D341Med (cell line): ENCODE measurements at regions not wholly inside any gene's neighbourhood (a gene's known extent, or its start where the extent isn't known, plus 50 kb on each side); places are given as distances from the start of the nearest gene placed in this dataset.
A peak's percentile ranks its signal among the peaks of the same experiment; 100 is the strongest.

Experiments used
- DNase-seq: peaks from one replicate; pipeline ENCODE4 v3.0.0; 2012; ENCODE audit warnings: low spot score

DNA sequence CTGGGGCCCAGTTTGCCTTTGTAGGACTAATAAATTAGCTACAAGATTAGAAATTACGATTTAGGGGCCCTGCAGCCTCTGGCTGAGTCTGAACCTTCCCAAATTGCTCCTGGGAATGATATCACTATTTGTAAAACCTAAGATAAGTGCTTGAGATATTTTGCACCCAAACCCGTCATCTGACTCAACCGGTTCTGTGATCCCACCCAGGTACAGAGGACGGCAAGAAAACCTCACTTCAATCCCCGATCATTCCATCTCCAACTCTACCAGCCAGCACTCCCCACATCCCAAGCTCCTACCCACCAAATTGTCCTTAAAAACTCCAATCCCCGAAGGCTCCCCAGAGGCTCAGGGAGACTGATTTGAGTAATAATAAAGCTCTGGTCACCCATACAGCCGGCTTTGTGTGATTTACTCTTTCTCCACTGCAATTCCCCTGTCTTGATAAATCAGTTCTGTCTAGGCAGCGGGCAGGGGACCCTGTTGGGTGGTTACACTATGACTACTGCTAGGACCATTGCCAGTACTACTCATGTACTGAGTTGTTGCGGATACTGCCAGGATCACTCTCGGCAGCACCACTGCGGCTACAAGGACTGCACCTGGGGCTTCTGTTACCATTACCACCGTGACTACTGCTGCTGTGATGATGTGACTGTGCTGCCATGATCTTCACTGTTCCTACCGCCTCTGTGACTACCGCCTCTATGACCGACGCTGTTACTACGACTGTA lies 73.1 kb downstream of the IRF8 start:
- DNase-seq, result no peak

DNA sequence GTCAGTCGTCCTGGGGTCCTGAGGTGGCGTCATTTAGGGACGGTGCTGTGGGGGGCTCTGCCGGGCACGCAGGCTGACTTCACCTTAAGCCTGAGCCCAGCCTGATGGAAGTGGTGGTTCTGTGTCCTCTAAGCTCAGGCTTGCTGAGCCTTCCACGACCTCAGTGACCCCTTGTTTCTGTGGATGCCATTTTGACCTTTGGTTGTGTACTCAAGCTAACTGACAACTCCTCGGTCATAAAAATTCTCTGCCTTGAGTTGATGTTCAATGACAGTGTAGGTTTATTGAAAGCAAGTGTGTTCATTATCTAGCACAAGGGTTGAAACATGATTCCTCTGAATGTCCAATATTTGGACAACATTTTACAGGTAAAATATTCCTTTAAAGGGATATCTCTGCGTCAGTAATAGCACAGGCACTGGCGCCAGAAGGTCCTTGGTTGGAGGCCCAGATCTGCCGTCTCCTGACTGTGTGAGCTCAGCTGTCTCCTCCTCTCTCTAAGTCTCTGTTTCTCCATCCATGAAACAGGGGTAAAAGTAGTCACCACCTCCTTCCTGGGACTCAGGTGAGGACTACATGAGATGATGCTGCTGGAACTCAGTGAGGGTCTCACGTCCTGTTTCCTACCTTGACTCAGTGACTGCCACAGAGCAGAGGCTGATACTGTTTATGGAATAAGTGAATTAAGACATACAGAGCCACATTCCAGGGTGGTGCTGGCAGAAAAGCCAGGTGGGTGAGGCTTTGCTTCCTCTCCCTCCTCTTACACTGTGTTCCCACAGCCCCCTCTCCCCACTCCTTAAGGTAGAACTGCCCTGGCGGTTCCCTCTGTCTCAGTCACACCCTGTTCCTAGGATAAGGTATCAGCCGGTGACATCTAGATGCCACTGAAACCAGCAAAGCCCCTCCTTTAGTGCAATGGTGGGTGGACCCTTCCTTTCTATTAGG lies 75.7 kb downstream of the IRF8 start:
- DNase-seq, result no peak

DNA sequence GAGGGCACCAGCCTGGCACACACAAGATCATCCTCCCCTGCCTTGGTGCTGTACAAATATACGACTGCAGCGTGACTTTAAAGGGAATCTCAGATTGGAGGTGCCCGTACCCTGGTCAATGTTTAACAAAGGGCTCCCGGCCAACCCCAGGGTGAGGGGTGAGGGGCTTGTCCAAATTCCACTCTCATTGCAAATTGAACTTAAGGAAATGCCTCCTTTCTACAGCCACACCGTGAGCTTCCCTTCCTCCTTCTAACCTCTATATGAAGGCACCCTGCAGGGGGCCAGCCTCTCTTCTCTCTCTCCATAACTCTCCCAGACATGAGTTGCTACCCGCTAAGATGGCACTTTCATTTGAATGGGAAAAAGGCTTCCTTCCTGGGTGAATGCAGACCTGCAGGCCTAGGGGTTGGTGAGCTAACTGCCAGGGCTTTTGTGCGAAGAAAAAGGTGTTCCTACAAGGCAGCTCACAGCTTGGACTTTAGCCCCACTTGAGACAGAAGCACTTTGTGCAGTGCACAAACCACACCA lies 76.6 kb downstream of the IRF8 start:
- no peak for DNase-seq

DNA sequence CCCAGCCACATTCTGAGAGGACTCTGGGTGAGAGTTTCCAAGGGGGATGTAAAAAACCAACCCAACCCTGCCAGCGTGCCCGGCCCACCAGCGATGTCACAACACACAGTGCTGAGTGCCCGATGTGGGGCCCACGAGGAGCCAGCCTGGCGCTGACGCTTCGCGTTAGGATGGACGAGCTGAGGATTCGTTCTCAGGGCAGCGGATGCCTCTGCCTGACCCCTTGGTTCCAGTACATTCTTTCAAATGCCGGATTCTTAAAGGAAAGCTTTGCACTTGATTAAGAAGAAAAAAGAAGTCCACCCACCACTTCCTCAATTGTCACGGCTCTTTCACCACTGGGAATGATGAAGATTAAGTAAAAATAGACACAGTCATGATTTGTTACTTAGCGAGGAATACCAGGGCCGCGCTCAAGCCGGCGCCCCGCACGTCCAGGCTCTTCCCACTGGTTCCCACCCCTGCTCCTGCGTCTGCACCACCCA lies 79.4 kb downstream of the IRF8 start:
- no peak for DNase-seq

DNA sequence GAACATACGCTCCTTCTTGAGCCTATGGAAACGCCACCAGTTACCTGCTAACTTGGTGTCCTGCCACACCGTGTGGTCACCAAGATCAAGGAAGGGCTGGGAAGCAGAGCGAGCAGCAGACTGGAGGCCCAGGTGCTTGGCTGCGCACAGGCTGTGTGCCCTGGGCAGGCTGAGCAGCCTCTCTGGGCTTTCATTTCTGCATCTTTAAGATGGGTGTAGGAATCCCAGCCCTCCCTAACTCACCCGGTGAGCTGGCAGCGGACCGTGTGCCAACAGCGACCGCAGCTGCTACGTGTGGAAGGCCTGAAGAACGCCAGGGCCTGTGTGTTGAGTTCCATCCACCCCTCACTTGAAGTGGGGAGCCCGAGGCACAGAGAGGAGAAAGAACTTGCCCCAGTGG lies 80.0 kb downstream of the IRF8 start:
- no peak for DNase-seq

DNA sequence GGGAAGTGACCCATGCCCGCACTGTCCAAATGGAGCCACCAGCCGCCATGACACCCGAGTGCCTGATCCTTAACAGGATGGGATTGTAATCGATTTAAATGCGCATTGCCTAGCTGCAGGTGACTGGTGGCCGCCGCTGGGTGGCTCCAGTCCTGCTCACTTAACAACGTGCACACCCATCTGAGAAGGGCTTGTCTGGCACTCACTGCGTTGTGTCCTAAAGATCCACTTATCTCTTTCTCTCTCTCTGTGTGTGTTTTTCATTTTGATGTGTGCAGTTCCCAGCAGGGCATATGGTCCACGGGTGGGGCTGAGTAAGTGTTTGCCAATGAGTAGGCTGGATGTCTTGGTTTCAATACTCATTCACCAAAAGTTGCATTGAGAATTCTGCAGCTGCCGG lies 80.6 kb downstream of the IRF8 start:
- DNase-seq, result no peak

DNA sequence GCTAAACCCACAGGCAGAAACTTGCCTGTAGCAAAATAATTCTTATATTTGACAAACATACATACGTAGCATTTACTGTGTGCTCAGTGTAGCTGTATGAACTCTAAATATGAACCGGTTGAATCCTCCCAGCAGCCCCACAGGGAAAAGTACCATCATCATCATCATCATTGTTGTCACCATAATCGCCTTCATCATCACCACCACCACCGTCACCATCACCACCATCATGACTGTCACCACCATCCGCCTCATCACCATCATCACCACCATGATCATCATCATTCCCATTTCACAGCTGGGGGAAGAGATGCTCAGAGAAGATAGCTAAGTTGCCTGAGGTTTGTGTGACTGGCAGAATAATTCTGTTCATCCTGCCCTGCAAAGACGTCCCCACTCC lies 81.7 kb downstream of the IRF8 start:
- no peak for DNase-seq

DNA sequence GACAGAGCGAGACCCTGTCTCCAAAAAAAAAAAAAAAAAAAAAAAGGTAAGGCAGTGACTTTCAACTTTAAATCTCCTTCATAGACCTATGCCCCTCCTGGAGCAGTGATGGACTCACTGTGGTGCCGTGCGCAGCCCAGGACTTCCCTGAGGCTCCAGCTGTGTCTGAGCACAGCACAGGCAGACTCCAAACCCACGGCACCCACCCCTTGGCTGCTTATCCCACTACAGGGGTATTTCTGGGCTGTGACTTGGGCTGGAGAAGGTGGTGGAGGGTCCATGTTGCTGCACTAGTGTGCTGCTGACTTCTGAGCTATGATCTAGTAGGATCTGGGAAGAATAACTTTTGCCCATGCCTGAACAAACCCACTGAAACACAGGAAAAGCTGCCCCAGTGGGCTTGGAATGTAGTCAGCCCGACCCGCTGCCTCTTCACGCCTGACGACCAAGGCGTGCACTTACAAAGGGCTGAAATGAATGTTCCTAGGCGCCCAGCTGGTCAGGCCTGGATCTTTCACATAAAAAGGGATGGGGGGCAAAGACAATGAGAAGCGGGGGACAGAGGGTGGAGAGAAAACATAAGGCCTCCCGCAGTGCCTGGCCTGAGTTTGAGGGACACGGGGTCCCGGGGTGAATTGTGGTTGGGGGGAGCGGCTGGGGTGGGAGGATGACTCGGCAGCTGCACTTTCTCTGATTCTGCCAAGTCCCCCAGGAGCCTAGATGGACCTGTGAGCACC lies 83.0 kb downstream of the IRF8 start:
- DNase-seq, result no peak

DNA sequence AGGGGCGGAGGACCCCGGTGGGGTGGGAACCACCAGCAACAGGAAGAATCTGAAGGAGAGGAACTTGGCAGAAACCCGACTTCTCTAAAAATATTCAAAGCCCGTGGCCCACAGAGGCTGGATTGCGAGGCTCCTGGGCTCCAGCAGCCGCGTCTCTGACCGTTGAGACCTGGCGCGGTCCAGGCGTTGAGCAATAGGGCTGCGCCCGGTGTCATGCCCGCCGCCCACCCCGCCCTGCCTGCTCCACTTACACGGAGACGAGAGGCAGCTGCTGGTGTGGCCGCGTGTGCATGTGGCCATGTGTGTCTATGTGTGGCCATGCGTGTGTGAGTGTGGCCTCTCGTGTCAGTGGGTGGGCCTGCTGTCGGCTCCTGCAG lies 83.6 kb downstream of the IRF8 start:
- no peak for DNase-seq

DNA sequence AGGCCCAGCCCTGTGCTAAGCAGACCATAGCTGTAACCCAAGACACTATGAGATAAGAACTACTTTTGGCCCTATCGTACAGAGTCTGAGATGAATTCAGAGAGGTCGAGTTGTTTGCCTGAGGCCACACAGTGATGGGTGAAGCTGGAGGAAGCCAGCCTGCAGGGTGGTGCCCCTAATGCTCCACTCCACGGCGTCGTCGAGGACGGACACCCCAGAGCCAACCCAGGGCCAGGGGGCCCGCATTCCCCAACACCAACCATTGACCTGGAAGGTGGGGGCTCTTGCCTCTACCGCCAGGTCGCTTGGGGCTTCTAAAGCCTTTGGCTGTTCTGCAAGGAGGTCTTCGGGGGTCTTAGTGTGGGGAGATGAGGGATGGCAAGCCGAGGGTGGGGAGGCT lies 84.1 kb downstream of the IRF8 start:
- no peak for DNase-seq

DNA sequence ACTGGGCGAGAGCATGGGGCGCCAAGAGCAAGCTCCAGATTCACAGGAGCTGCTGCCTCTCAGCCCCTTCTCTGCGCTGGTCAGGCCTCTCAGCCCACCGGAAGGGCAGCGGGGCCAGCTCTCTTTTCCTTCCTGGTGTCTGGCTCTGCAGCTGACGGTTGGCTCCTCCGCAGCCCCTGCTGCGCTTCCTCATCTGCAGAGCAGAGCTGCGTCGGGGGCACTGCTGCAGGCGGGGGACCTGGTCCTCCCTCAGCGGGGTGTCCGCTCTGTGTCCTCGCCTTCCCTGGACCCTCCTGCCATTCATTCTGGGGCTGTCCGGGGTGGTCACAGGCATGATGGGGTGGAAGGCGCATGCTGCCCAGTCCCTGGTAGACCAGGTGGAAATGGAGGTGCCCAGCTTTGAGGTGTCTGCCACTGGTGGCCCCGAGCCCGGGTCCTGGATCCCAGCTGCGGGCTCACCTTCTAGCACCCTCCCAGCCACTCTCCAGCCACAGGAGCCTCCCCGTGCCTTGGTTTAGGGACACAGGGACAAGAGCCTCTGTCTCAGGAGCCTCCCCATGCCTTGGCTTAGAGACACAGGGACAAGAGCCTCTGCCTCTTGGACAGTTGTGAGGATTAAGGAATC lies 84.8 kb downstream of the IRF8 start:
- DNase-seq, result no peak

DNA sequence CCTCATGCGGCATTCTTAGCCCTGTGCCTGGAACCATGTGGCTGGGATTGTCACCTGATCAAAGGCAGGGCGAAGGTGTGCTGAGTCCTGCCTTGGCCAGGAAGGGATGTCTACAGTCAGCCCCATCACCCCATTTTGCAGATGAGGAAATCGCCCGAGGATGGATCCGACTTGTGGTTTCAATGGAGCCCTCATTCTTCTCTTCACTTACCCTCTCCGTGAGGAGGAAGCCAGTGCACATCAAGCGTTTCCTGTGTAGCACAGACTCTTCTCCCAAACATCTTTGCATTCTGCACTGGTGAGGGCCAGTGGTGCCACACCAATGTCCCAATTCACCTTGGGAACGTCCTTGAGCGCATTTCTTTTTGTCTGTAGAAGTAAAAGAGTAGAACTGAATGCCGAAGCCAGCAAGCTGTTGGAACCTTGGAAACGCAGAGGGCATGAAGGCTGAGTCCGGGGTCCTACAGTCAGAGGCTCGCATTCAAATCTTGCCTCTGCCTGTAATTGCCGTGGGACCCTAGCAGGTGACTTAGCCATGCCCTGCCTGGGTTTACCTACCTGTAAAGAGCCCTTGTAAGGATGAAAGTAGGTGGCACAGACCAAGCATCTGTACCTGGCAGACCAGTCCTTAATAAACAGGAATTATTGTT lies 85.4 kb downstream of the IRF8 start:
- no peak for DNase-seq

DNA sequence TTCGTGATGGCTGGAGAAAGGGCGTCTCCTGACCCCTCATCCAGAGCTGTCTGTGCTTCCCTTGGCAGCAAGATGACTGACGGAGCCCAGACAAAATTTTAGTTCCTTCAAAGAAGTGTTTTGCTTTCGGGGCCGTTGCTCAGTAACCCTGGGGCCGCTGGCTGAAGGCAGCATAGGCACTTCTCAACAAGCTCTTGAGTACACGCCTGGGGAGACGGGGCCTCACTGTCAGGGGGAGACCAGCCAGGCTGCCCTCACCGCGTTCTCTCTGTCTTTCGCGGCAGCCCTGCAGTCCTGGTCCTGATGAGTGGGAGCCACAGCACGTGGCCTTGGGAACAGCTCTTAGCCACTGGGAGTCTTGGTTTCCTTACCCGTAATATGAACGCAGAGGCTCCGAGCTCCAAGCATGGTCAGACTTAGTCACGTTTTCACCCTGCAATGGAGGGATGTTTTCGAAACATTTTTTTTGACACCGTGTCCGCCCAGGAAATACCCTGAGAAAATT lies 86.0 kb downstream of the IRF8 start:
- no peak for DNase-seq

DNA sequence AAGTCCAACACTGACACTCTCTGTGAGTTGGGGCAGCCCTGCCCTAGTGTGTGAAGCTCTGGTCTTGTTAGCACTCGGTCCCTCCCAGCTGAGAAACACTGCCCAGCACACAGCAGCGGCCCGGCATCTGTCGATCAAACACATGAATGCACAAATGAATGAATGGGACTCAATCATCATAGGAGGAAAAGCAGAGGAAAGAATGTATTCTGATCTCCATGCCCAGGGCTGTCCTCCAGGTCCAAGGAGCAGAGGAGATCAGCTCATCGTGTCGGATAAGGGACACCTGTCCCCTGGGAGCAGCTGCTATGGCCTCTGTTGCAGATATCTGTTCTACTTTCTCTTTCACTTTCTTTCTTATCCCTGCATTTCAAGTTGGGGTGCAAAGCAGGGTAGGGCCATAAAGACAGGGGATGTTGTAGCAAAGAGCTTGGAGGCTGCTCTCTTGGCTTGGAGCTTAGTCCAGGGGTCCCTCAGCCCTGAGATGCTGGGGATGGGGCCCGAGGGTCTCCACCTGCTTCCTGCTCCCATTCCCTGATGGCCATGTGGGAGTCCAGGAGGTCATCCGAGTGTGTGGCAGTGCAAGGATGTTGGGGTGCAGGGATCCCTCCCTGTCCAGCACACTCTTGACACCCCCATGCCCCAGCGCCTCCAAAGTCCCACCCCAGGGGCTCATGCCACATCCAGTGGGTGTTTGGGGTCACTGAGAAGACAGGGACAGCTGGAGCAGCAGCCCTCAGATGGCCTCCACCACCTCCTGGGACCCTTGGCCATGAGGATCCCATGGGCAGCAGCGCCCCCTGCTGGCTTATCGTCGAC lies 88.2 kb downstream of the IRF8 start:
- DNase-seq, result peak; percentile 81

DNA sequence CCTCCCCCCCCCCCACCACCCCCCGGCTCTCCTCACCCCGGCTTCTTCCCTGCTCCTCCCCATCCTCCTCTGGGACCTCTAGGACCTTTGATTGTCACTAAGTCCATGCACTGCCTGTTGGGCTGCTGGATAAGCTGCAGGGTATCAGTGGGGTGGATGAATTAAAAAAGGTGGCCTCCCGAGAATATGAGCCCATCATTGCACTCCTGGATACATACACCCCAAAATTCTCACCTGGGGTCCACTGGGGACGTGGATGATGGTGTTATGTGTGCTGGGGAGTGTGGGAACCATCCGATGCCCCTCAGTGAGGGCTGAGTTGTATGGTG lies 88.8 kb downstream of the IRF8 start:
- no peak for DNase-seq

DNA sequence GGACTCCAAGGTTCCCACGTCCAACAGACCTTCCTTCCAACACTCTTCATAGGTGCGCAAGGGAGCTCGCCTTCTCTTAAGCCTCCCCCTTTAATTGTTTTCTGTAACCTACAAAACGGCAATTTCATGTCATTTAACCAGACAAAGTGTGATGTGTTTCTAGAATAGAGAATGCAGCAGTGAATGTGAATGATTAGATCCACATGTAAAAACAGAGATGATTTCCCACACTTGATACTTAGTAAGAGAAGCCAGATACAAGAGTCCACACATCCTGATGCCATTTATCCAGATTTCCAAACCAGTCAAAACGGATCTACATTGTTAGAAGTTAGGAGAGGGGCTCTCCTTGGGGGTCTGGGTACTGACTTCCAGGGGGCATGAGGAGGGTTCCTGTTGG lies 89.3 kb downstream of the IRF8 start:
- no peak for DNase-seq

DNA sequence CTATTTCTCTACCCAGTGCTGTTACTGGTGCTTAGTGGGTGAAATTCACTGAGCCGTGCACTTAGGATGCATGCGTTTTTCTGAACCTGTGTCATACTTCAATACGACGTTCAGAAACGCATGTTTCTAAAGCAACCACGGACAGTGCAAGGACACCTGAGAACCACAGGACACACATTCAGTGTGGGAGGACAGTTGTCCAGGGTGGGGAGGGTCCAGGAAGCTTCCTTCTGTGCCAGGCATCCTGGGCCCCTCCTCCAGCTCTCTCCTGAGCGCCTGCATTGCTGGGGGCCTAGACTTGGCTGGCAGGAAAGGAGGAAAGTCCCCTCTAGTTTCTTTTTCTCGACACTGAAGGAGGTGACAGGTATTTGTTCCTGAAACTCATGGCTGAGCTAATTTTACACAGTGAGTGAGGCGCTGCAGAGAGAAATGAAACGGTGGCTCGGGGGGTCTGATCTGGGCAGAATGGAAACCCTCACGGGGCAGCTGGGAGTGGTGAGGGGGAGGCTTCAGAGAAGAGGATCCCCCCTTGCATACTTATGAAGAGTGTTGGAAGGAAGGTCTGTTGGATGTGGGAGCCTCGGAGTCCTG lies 89.9 kb downstream of the IRF8 start:
- no peak for DNase-seq

DNA sequence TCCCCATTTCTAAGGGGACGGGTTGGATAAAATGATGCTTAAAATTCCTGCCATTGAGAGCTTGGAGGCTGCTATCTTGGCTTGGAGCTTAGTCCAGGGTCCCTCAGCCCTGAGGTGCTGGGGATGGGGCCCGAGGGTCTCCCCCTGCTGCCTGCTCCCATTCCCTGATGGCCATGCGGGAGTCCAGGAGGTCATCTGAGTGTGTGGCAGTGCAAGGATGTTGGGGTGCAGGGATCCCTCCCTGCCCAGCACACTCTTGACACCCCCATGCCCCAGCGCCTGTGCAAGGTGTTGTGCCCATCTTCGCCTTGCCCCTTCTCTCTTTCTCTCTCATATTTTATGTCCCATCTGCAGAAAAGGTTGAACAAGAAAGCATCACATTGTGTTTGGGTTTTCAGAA lies 90.4 kb downstream of the IRF8 start:
- DNase-seq, result no peak

DNA sequence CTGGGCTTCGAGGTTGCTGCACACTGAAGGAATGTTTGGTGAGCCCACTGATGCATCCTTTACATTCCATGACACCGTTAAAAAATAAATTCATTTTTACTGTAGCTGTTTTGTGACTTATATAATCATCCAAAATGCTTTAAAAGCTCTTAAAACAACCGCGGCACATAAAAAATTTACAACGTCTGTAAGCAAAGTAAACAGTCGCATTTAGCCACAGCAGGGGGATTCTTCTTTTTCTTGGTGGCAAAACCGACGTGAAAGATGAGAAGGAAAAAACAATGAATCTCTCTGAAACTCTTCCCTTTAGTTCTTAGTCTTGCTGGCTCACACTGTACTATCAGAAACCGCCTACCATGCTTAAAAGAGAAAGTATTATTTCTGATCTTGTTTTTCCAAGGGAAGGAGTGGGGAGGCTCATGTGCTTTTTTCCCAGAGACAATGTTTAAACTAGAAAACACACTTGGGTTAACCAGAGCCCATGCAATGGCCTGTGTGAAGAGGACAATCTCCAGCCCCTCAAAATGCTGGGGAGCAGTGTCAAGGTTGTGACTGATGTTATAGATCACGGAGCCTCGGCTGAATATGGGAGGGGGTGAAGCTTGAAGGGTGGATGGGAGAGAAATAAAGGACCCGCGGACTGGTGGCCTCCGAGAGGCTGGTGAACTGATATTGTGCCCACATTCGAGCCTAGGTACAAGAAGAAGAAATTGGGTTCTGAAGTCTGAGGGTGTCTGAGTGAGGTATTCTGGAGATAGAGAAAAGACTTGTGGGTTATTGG lies 91.1 kb downstream of the IRF8 start:
- DNase-seq, result no peak
